GM18868 (cell line): ENCODE measurements at regions not wholly inside any gene's neighbourhood (a gene's known extent, or its start where the extent isn't known, plus 50 kb on each side); places are given as distances from the start of the nearest gene placed in this dataset.

Source experiments
- ATAC-seq: cut with Tn5 transposase; IDR thresholded peaks from one replicate; pipeline ENCODE4 v1.9.1; 2021; ENCODE audit warnings: mild to moderate bottlenecking, moderate library complexity; ENCODE audit not compliant: unreplicated experiment

GRCh38 chr4:26806331-26806730, 54.3 kb upstream of the STIM2 start:
- no peak for ATAC-seq

- peak; percentile 51 for ATAC-seq
Measured at GRCh38 chr4:26807330-26807729, 53.3 kb upstream of the STIM2 start.

GRCh38 chr4:26809811-26810210, 50.8 kb upstream of the STIM2 start:
- no peak for ATAC-seq
